Coronary artery (tissue), 2 donors: ENCODE measurements at regions not wholly inside any gene's neighbourhood (a gene's known extent, or its start where the extent isn't known, plus 50 kb on each side); places are given as distances from the start of the nearest gene placed in this dataset.

ENCODE experiments used
- DNase-seq: peaks from one replicate; pipeline ENCODE4 v3.0.0-alpha.2; 2017; ENCODE audit warnings: low spot score
- H3K27ac ChIP-seq, 2 donors: fragments of 200-600 bp; sonication (generic); one replicate each; pipeline ENCODE4 v1.5.1; 2016 to 2019
- H3K4me3 ChIP-seq: fragments of 200-600 bp; sonication (generic); 2 replicates; pipeline ENCODE4 v1.5.1; 2016; ENCODE audit warnings: mild to moderate bottlenecking, moderate library complexity
- TF ChIP-seq, protein P1 (sequence below): fragments of 200-600 bp; sonication (generic); IDR thresholded peaks from one replicate; pipeline ENCODE4 v1.5.1; 2019; ENCODE audit warnings: antibody characterized with exemption

DNA sequence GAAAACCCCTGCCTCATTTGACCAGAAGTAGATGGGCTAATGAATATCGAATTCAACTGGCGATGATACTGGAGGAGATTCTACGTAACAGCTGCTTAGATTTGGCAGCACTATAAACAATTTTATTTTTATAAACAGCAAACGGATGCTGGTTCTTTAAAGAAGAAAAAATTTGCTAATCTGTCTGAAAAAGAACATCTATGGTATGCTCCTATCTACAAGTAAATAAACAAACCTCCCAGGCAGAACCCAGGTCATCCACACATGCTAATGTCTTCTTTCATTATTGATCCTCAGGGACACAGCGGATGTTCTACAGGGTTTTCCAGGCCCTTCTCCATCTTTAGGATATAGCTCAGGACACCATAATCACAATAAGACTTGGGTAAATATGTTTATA lies 291.3 kb downstream of the ALDH8A1 start:
- TF ChIP-seq, protein P1, sequence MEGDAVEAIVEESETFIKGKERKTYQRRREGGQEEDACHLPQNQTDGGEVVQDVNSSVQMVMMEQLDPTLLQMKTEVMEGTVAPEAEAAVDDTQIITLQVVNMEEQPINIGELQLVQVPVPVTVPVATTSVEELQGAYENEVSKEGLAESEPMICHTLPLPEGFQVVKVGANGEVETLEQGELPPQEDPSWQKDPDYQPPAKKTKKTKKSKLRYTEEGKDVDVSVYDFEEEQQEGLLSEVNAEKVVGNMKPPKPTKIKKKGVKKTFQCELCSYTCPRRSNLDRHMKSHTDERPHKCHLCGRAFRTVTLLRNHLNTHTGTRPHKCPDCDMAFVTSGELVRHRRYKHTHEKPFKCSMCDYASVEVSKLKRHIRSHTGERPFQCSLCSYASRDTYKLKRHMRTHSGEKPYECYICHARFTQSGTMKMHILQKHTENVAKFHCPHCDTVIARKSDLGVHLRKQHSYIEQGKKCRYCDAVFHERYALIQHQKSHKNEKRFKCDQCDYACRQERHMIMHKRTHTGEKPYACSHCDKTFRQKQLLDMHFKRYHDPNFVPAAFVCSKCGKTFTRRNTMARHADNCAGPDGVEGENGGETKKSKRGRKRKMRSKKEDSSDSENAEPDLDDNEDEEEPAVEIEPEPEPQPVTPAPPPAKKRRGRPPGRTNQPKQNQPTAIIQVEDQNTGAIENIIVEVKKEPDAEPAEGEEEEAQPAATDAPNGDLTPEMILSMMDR, result no peak
- no peak for DNase-seq
- Histone ChIP-seq H3K27ac (no peak overlapping the region), H3K4me3 (no peak overlapping the region)

DNA sequence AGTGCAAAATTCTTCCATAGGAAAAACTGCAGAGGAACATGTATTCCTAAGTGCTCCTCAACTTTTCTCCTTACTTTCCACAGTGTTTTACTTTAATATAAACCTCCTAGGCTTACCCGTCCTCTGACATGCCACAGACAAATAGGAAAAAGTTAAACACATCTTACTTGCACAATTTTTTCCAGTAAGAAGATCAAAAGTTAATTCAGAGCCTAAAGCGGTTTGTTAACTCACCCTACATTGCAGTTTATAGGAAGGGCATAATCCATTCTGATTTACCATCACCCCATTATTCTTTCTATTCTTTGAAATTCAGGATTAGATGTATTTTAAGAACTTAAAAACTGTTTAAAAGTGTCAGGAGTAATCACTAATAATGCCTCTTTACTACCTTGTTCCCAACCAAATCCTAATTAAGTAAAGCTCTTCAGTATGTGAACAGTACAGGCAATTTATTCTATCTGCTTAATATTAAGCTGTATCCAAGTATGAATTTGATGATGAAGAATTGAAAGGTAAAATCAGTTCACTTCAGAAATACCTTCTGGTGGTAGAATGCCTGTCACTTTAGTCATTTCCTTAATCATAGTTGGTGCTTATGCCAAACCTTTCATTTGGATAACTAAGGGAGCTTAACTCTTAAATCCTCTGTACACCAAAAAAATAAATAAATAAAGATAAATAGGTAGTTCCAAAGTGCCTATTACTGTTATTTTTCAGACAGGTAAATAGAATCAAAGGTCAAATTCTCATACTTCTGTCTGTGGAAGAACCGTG lies 292.0 kb downstream of the ALDH8A1 start:
- H3K27ac ChIP-seq, result no peak overlapping the region
- TF ChIP-seq, protein P1, result no peak
- DNase-seq, result no peak
- no peak overlapping the region for H3K4me3 ChIP-seq

DNA sequence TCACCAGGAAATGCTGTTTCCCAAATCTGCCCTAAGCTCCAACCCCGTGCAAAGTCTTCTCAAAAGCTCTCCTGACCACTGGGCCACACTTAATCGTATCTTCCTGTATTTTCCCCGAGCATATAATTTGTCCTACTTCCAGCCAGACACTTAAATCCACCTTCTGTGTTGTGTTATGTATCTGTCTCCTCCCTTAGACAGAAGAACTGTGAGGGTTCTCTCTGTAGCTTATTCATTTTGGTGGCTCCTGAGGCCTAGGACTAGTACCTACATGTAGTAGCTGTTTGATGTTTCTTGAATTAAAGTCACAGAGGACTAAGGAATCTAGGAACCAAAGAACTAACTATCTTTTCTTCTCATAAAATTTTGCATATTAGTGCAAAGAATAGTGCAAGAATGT lies 292.6 kb downstream of the ALDH8A1 start:
- H3K4me3 ChIP-seq, result no peak overlapping the region
- H3K27ac ChIP-seq, result no peak overlapping the region
- TF ChIP-seq, protein P1, result no peak
- DNase-seq, result no peak

DNA sequence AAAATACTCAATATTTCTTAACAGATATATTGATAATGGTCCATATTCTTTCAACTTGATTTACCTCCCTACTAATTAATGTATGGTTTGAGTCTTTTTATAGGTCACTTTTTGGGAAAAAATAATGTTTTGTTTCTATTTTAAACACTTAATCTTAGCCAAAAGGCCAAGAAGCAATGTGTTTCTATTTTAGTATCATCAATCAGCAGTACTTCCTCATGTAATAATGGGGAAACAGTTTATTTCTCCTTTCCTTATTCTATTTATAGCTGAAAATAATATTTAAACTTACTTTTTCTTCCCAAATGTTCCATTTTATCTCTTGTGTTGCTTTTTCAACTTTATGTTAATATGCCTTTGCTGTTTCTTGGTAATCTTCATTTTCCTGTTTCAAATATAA lies 295.1 kb downstream of the ALDH8A1 start:
- no peak for DNase-seq
- Histone ChIP-seq H3K27ac (no peak overlapping the region), H3K4me3 (no peak overlapping the region)
- TF ChIP-seq, protein P1, result no peak

DNA sequence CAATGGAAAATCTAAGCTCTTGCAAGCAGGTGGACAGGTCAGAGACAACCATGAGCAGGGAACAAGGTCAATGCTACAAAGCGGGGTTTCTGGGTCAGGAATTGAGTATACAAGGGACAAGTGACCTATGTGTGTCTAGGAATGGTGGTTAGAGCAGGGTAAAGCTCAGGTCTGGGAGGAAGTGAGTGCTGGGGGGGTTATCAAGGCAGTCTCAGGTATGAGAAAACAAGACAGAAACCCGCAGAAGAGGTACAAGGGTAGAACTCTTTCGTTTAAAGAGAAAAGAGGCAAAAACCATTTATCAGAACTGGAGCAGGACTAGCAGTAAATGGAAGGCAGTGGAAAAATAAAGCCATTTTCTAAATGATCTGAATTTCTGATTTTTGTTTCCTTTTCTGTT lies 298.4 kb downstream of the ALDH8A1 start:
- H3K4me3 ChIP-seq, result no peak overlapping the region
- TF ChIP-seq, protein P1, result no peak
- H3K27ac ChIP-seq, result no peak overlapping the region
- no peak for DNase-seq

DNA sequence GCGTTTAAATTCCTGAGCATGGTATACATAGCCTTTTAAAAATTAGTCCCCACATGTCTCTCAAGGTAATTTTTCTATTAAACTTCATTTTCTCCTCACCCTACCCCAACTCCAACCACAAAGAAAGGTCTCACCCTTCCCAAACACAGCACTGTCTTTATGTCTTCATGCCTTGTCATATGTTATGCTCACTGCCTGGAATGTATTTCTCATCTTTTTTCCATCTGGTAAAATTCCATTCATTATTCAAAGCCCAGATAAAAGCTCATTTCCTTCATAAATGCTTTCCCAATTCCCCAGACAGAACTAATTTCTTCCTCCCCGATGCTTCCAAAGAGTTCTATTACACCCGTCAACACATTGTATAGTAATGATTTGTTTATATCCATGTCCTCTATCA lies 302.0 kb downstream of the ALDH8A1 start:
- Histone ChIP-seq H3K4me3 (no peak overlapping the region), H3K27ac (no peak overlapping the region)
- DNase-seq, result no peak
- TF ChIP-seq, protein P1, result no peak

DNA sequence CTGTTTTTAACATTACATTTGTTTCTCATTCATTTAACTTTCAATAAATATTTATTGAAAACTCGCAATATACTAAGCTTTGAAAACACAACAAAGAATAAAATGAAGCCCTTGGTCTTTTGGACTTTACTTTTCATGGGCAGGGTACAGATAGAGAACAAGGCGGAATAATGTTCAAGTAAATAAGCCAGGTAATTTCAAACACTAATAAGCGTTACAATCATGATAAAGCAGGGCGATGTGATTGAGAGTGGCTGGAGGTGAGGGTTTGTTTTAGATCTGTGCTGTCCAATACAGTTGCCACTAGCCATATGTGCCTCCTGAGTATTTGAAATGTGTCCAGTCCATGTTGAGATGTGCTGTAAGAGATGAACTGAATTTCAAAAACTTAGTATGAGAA lies 307.1 kb downstream of the ALDH8A1 start:
- DNase-seq, result no peak
- TF ChIP-seq, protein P1, result no peak
- Histone ChIP-seq H3K4me3 (no peak overlapping the region), H3K27ac (no peak overlapping the region)
